Mononuclear cell (primary cell): ENCODE measurements at regions not wholly inside any gene's neighbourhood (a gene's known extent, or its start where the extent isn't known, plus 50 kb on each side); places are given as distances from the start of the nearest gene placed in this dataset.
"Not testable (repeated sequence)": the region's sequence is repeated elsewhere in the genome, so short reads cannot be mapped to it uniquely, and the experiment has no call there.

Experiments used
- H3K27me3 ChIP-seq: 2 replicates; pipeline ENCODE4 v1.6.0; 2011; ENCODE audit warnings: low read length, control low read depth; ENCODE audit not compliant: insufficient read depth
- H3K4me1 ChIP-seq: 2 replicates; pipeline ENCODE4 v1.5.1; 2011; ENCODE audit warnings: mild to moderate bottlenecking, low read length, control low read depth; ENCODE audit not compliant: insufficient read depth
- H3K4me3 ChIP-seq: 2 replicates; pipeline ENCODE4 v1.5.1; 2011; ENCODE audit warnings: mild to moderate bottlenecking, low read length, moderate library complexity
- H3K9me3 ChIP-seq: 2 replicates; pipeline ENCODE4 v1.5.1; 2011; ENCODE audit warnings: low read depth, mild to moderate bottlenecking, control low read depth, low read length

DNA sequence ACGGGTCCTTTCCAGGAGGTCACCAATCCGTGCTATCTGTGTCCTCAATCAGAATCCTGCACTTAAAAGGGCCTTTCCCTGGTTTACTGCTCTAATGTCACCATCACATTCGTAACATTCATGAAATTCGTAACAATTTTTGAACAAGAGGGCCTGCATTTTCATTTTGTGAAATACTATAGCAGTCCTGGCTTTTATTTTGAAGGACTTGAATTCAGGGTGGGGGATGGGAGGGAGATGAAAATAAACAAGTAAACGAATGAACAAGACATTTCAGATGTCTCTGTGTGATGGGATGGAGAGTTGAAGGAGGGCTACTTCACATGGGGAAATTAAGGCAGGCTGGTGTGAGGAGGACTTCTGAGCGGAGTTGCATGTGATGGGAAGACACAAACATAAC lies 281.0 kb downstream of the TSHZ3 start:
- Histone ChIP-seq H3K4me1 (no peaks in the 10 kb centered on the region), H3K9me3 (no peaks in the 10 kb centered on the region), H3K27me3 (peaks cover 5% of the 10 kb centered on the region), H3K4me3 (no peak overlapping the region)

DNA sequence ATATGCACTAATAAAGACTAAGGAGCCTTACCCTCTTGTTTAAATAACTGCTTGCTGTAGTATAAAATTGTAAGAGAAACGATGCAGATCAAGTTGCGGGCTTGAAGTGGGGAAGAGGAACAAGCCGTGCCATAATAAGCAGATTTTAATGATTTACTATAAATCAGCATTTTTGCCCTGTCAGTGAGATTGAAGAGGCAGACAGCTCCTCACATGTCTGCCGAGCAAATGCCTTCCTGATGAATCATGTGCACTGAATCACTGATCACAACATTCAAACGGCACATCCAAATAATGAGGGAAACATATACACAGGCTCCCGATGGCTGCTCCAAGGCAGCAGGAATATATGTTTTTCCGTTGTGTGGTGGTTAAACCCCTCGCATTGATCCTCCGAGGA lies 282.9 kb downstream of the TSHZ3 start:
- Histone ChIP-seq H3K4me1 (no peaks in the 10 kb centered on the region), H3K27me3 (no peaks in the 10 kb centered on the region), H3K4me3 (no peak overlapping the region), H3K9me3 (no peaks in the 10 kb centered on the region)

DNA sequence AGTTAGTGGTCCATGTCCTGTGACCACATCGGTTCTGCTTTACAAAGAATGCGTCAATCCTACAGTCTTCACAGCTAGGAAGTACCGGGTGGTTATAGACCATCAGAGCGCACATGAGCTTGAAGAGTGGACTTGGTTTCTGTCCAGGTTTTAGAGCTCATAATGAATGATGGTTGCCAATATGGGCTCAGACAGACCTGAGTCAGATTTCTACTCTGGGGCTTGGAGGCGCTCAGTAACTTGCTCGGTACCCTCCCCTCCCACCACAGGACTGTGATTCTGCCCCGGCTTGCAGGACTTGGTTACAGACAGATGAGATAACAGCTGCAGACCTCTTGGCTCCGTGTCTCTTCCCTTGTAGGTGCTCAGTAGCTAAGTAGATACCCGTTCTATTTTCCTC lies 284.7 kb downstream of the TSHZ3 start:
- Histone ChIP-seq H3K4me3 (no peak overlapping the region), H3K4me1 (no peaks in the 10 kb centered on the region), H3K9me3 (no peaks in the 10 kb centered on the region), H3K27me3 (no peaks in the 10 kb centered on the region)

- Histone ChIP-seq H3K9me3 (no peaks in the 10 kb centered on the region), H3K4me3 (no peak overlapping the region), H3K4me1 (no peaks in the 10 kb centered on the region), H3K27me3 (no peaks in the 10 kb centered on the region)
Measured at GRCh38 chr19:31058676-31059340, 290.4 kb downstream of the TSHZ3 start.

GRCh38 chr19:31057476-31057875 lies 291.8 kb downstream of the TSHZ3 start:
- Histone ChIP-seq H3K4me1 (no peaks in the 10 kb centered on the region), H3K9me3 (no peaks in the 10 kb centered on the region), H3K27me3 (no peaks in the 10 kb centered on the region), H3K4me3 (no peak overlapping the region)

DNA sequence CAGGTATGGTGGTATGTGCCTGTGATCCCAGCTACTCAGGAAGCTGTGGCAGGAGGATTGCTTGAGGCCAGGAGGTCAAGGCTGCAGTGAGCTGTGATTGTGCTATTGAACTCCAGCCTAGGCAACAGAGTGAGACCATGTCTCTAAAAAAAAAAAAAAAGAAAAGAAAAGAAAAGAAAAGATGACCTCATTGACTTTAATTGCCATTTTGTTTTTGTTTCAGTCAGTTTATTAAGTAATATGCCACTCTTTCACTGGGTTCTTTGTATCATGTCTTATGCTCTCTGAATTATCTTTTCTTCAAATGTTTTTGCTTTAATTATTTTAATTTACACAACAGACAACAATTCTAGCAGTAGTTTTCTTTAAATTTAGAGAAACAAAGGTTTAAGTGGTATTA lies 293.8 kb downstream of the TSHZ3 start:
- Histone ChIP-seq H3K9me3 (no peaks in the 10 kb centered on the region), H3K4me1 (no peaks in the 10 kb centered on the region), H3K4me3 (no peak overlapping the region), H3K27me3 (no peaks in the 10 kb centered on the region)

DNA sequence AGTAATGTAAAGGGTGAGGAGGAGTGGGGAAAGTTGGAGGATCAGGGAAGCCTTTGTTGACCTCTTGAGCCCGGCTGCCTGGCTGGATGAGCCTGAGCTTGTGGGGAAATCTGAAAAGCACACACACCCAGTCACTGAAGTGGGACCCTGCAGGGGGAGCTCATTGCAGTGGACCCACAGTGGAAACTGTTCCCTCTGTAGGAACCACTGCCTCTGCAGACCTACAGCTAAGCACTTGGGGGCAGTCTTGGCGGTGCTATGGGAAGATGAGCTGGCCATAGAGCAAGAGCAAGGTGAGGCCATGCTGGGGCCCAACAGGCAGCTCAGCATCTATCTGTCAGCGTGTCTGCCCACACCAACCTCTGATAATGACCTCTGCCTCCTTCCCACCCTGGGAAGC lies 294.8 kb downstream of the TSHZ3 start:
- no peaks in the 10 kb centered on the region for H3K9me3 ChIP-seq
- no peaks in the 10 kb centered on the region for H3K27me3 ChIP-seq
- H3K4me3 ChIP-seq: no peak overlapping the region
- no peaks in the 10 kb centered on the region for H3K4me1 ChIP-seq

- Histone ChIP-seq H3K4me3 (no peak overlapping the region), H3K27me3 (no peaks in the 10 kb centered on the region), H3K4me1 (no peaks in the 10 kb centered on the region), H3K9me3 (no peaks in the 10 kb centered on the region)
Measured at GRCh38 chr19:31049431-31049830, 299.8 kb downstream of the TSHZ3 start.

DNA sequence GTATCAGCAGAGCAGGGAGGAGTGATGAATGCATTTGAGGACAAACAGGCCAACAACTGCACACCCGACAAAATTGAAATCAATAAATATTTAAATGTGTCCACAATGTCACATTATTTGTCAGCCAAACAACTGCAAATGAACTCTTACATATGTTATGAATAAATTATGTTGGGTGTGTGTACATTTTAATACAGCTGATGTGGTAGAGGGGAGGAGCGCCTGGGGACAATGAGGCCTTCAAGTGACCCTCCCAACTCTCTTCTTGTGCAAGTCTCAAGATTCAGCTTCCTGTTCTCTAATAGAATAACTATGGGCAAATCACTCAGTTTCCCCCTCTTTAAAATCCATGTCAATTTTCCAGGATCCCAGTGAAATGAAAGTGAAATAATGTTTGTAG lies 303.2 kb downstream of the TSHZ3 start:
- Histone ChIP-seq H3K9me3 (no peaks in the 10 kb centered on the region), H3K4me1 (no peaks in the 10 kb centered on the region), H3K27me3 (no peaks in the 10 kb centered on the region), H3K4me3 (no peak overlapping the region)

DNA sequence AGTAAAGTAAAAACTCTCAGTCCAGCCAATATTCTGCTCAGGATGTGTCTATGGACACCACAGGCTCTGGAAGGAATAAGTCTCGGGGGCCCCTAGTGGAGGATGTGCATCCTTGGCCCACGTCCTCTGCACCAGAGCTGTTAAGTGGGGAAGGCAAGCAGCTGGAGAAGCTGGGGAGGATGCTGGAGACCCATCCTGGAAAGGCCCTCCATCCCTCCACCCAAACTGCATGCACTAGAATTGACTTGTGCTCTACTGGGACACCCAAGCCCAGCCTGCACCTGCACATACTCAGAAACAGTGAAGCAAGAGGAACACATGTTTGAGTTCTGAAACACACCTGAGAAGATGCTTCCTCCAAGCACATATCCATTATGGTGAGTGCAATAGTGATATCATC lies 307.8 kb downstream of the TSHZ3 start:
- H3K27me3 ChIP-seq: no peaks in the 10 kb centered on the region
- no peaks in the 10 kb centered on the region for H3K9me3 ChIP-seq
- no peak overlapping the region for H3K4me3 ChIP-seq
- no peaks in the 10 kb centered on the region for H3K4me1 ChIP-seq

DNA sequence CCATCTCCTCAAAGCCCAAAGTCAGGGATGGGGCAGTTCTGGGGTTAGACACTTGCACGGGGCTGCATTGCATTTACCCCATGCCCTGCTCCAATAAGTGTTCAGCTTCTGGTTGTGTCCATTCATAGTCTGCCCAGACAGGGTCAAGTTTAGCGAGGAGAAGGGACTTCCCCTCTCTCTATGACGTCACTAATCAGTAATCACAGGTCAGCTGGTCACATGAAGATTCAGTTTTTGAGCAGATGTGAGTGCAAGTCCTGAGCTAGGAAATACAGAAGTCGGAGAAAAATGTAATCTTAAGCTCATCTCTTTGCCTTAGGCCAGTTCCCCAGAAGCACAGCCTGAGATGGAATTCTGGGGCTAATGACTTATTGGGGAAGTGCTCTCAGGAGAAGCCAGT lies 310.1 kb downstream of the TSHZ3 start:
- H3K9me3 ChIP-seq: no peaks in the 10 kb centered on the region
- H3K4me1 ChIP-seq: no peaks in the 10 kb centered on the region
- H3K4me3 ChIP-seq: no peak overlapping the region
- peaks cover 3% of the 10 kb centered on the region for H3K27me3 ChIP-seq

GRCh38 chr19:31037286-31037980 lies 311.8 kb downstream of the TSHZ3 start:
- Histone ChIP-seq H3K4me1 (no peaks in the 10 kb centered on the region), H3K27me3 (peaks cover 3% of the 10 kb centered on the region)

GRCh38 chr19:31031455-31031854 lies 317.8 kb downstream of the TSHZ3 start:
- not testable (repeated sequence) for H3K4me1 ChIP-seq, H3K9me3 ChIP-seq, H3K4me3 ChIP-seq, H3K27me3 ChIP-seq

More at GRCh38 chr19:31037286-31037980, 311.8 kb downstream of the TSHZ3 start:
- H3K9me3 ChIP-seq: no peaks in the 10 kb centered on the region
- no peak overlapping the region for H3K4me3 ChIP-seq

- H3K9me3 ChIP-seq: no peaks in the 10 kb centered on the region
- peaks cover 2% of the 10 kb centered on the region for H3K27me3 ChIP-seq
- H3K4me3 ChIP-seq: no peak overlapping the region
Measured at GRCh38 chr19:31023038-31023437, 326.2 kb downstream of the TSHZ3 start.

DNA sequence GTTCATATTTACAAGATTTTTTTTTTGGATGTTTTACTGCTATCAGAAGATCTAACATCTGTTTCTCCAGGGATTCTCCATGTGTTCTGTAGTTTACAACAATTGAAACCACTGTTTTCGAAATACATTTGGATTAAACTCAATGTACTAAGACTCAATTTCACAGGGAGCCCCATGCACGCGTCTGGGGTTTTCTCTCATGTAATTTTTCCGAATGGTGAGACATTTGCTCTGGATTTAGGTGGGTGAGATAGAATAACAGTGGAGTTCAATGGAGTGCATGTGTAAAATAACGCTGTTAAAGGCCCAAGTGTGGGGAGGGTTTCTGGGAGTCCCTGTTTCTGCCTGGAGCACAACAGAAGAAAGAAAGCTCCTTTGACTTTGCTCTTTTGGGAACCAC lies 330.3 kb downstream of the TSHZ3 start:
- Histone ChIP-seq H3K4me1 (no peaks in the 10 kb centered on the region), H3K27me3 (no peaks in the 10 kb centered on the region), H3K4me3 (no peak overlapping the region), H3K9me3 (no peaks in the 10 kb centered on the region)

More at GRCh38 chr19:31023038-31023437, 326.2 kb downstream of the TSHZ3 start:
- no peaks in the 10 kb centered on the region for H3K4me1 ChIP-seq

DNA sequence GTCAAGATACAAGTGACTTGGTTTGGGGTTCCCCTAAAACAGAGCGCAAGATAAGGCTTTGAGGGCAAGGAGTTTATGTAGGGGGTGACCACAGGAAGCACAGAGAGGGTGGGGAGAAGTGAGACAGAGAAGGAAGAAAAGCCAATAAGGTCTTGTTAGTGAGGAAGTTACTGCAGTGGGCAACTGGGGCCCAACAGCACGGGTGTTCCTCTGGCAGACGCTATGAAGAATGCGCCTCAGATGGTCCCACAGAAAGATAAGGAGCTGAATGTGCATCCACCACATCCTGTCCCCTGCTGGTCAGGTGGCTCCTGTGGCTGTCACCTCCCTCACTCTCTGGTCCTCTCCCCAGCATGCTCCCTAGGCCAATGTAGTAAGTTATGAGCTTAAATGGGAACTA lies 333.5 kb downstream of the TSHZ3 start:
- no peak overlapping the region for H3K4me3 ChIP-seq
- no peaks in the 10 kb centered on the region for H3K9me3 ChIP-seq
- no peaks in the 10 kb centered on the region for H3K27me3 ChIP-seq
- H3K4me1 ChIP-seq: no peaks in the 10 kb centered on the region
